Right atrium auricular region (tissue), 2 donors: ENCODE measurements at regions not wholly inside any gene's neighbourhood (a gene's known extent, or its start where the extent isn't known, plus 50 kb on each side); places are given as distances from the start of the nearest gene placed in this dataset.
"Not testable (repeated sequence)": the region's sequence is repeated elsewhere in the genome, so short reads cannot be mapped to it uniquely, and the experiment has no call there.

Experiments
- DNase-seq: peaks from one replicate; pipeline ENCODE4 v3.0.0-alpha.2; 2019; ENCODE audit warnings: low spot score
- H3K27ac ChIP-seq, 2 donors: fragments of 200-600 bp; sonication (generic); 1 replicate in 1 of 2; 2 replicates in 1 of 2; pipeline ENCODE4 v1.5.1; 2016 to 2019
- H3K27me3 ChIP-seq, 2 donors: fragments of 200-600 bp; sonication (generic); one replicate each; pipeline versions ENCODE4 v1.5.1 to v1.6.0; 2017 to 2019
- H3K36me3 ChIP-seq: fragments of 200-600 bp; sonication (generic); one replicate; pipeline ENCODE4 v1.5.1; 2016
- H3K4me1 ChIP-seq, 2 donors: fragments of 200-600 bp; sonication (generic); one replicate each; pipeline versions ENCODE4 v1.5.1 to v1.6.0; 2017 to 2019
- H3K4me3 ChIP-seq, 2 donors: fragments of 200-600 bp; sonication (generic); 1 replicate in 1 of 2; 2 replicates in 1 of 2; pipeline ENCODE4 v1.5.1; 2017 to 2019; ENCODE audit warnings: mild to moderate bottlenecking in 1 of 2, moderate library complexity in 1 of 2
- H3K9me3 ChIP-seq, 2 donors: fragments of 200-600 bp; sonication (generic); one replicate each; pipeline ENCODE4 v1.5.1; 2019
- CTCF ChIP-seq, 2 donors: fragments of 200-600 bp; sonication (generic); IDR thresholded peaks; one replicate each; pipeline ENCODE4 v1.5.1; 2019; ENCODE audit warnings: antibody characterized with exemption in 2 of 2

GRCh38 chr19:29873801-29874575 is 62.2 kb downstream of the CCNE1 start:
- Histone ChIP-seq H3K4me3 (peak overlapping the region in 1 of 2 donors; percentile 54), H3K36me3 (no peaks in the 10 kb centered on the region), H3K27ac (no peak overlapping the region), H3K27me3 (peaks cover 0 to 6% of the 10 kb centered on the region in 2 donors), H3K4me1 (peaks cover 0 to 23% of the 10 kb centered on the region in 2 donors), H3K9me3 (no peaks in the 10 kb centered on the region)
- peak in 1 of 2 donors; percentile 35 for TF ChIP-seq CTCF (IDR thresholded peaks at IDR 0.05)
- no peak for DNase-seq

- Histone ChIP-seq H3K27me3 (peaks cover 0 to 6% of the 10 kb centered on the region in 2 donors), H3K27ac (no peak overlapping the region), H3K9me3 (no peaks in the 10 kb centered on the region), H3K36me3 (no peaks in the 10 kb centered on the region), H3K4me3 (no peak overlapping the region), H3K4me1 (peaks cover 0 to 23% of the 10 kb centered on the region in 2 donors)
- no peak for TF ChIP-seq CTCF (IDR thresholded peaks at IDR 0.05)
- DNase-seq: no peak
Measured at GRCh38 chr19:29875931-29876330, 64.1 kb downstream of the CCNE1 start.

DNA sequence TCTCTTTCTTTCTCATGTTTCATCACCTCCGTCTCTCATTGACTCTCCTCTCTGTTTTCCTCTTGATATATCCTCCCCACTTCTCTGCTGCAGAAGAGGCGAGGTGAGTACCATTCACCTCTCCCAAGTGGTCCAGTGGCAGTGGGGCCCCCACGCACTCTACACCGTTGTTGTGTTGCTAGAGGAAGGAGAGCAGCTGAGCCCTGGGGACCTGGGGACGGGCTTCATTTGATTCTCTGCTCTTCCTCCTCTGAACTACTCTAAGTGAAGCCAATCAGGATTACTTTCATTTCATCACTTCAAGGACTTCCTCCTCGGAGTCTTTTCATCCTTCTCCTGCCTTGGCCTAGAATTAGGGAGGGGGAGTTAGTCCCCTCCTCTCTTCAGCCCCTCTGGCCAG is 64.6 kb downstream of the CCNE1 start:
- peaks cover 0 to 23% of the 10 kb centered on the region in 2 donors for H3K4me1 ChIP-seq
- H3K4me3 ChIP-seq: no peak overlapping the region
- TF ChIP-seq CTCF (IDR thresholded peaks at IDR 0.05): no peak
- peaks cover 0 to 6% of the 10 kb centered on the region in 2 donors for H3K27me3 ChIP-seq
- no peak for DNase-seq
- H3K27ac ChIP-seq: no peak overlapping the region
- no peaks in the 10 kb centered on the region for H3K36me3 ChIP-seq
- no peaks in the 10 kb centered on the region for H3K9me3 ChIP-seq

- not testable (repeated sequence) for H3K9me3 ChIP-seq, H3K36me3 ChIP-seq, H3K27me3 ChIP-seq, DNase-seq, H3K27ac ChIP-seq, H3K4me3 ChIP-seq
- peaks cover 0 to 23% of the 10 kb centered on the region in 2 donors for H3K4me1 ChIP-seq
Measured at GRCh38 chr19:29876908-29877307, 65.1 kb downstream of the CCNE1 start.

GRCh38 chr19:29878973-29879654 is 62.9 kb upstream of the URI1 start:
- Histone ChIP-seq H3K4me1 (peaks cover 0 to 10% of the 10 kb centered on the region in 2 donors), H3K27ac (no peak overlapping the region), H3K9me3 (no peaks in the 10 kb centered on the region), H3K4me3 (no peak overlapping the region), H3K36me3 (no peaks in the 10 kb centered on the region), H3K27me3 (no peaks in the 10 kb centered on the region)
- DNase-seq: no peak
- TF ChIP-seq CTCF (IDR thresholded peaks at IDR 0.05): no peak

DNA sequence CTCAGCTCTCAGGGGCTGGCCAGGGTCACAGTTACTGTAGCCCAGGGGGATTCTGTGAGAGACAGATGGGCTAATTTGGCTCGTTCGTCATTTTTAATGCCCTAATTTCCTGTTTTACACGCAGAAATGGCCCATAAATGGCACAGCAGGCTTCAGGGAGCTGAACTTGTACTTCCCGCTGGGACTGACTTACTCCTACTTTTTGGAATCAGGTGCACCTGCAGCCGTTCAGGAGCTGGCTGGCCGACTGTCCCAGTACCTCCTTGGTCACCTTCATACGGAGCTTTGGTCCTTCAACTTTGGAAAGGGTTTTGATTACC is 62.4 kb upstream of the URI1 start:
- no peak for DNase-seq
- no peak overlapping the region for H3K4me3 ChIP-seq
- no peaks in the 10 kb centered on the region for H3K27me3 ChIP-seq
- no peaks in the 10 kb centered on the region for H3K9me3 ChIP-seq
- H3K4me1 ChIP-seq: peaks cover 0 to 5% of the 10 kb centered on the region in 2 donors
- no peaks in the 10 kb centered on the region for H3K36me3 ChIP-seq
- no peak overlapping the region for H3K27ac ChIP-seq
- TF ChIP-seq CTCF (IDR thresholded peaks at IDR 0.05): no peak
